GM21447 (cell line): ENCODE measurements at regions not wholly inside any gene's neighbourhood (a gene's known extent, or its start where the extent isn't known, plus 50 kb on each side); places are given as distances from the start of the nearest gene placed in this dataset.
"Not testable (repeated sequence)": the region's sequence is repeated elsewhere in the genome, so short reads cannot be mapped to it uniquely, and the experiment has no call there.

Experiments used
- ATAC-seq: cut with Tn5 transposase; IDR thresholded peaks from one replicate; pipeline ENCODE4 v1.9.1; 2021; ENCODE audit not compliant: unreplicated experiment

- no peak for ATAC-seq
These were observed 150.8 kb upstream of the ZEB2 start for GRCh38 chr2:144670738-144671137.

GRCh38 chr2:144670080-144670479 lies 150.2 kb upstream of the ZEB2 start:
- no peak for ATAC-seq

GRCh38 chr2:144669196-144669987 lies 149.5 kb upstream of the ZEB2 start:
- ATAC-seq = no peak

- ATAC-seq = no peak
These were observed 148.7 kb upstream of the ZEB2 start for GRCh38 chr2:144668493-144669110.

GRCh38 chr2:144666032-144666431 lies 146.1 kb upstream of the ZEB2 start:
- no peak for ATAC-seq

GRCh38 chr2:144663207-144663606 lies 143.3 kb upstream of the ZEB2 start:
- no peak for ATAC-seq

GRCh38 chr2:144660518-144661316 lies 140.8 kb upstream of the ZEB2 start:
- no peak for ATAC-seq

GRCh38 chr2:144659731-144660275 lies 139.9 kb upstream of the ZEB2 start:
- ATAC-seq = no peak

- ATAC-seq = no peak
These were observed 134.6 kb upstream of the ZEB2 start for GRCh38 chr2:144654523-144654922.

- no peak for ATAC-seq
These were observed 131.0 kb upstream of the ZEB2 start for GRCh38 chr2:144650907-144651306.

- ATAC-seq = no peak
These were observed 129.0 kb upstream of the ZEB2 start for GRCh38 chr2:144648837-144649465.

GRCh38 chr2:144645083-144645778 lies 125.3 kb upstream of the ZEB2 start:
- ATAC-seq = no peak

GRCh38 chr2:144644549-144644948 lies 124.6 kb upstream of the ZEB2 start:
- ATAC-seq = no peak

- no peak for ATAC-seq
These were observed 123.8 kb upstream of the ZEB2 start for GRCh38 chr2:144643537-144644336.

- no peak for ATAC-seq
These were observed 122.9 kb upstream of the ZEB2 start for GRCh38 chr2:144642856-144643255.

- no peak for ATAC-seq
These were observed 122.2 kb upstream of the ZEB2 start for GRCh38 chr2:144642131-144642530.

- not testable (repeated sequence) for ATAC-seq
These were observed 118.3 kb upstream of the ZEB2 start for GRCh38 chr2:144638250-144638649.

- not testable (repeated sequence) for ATAC-seq
These were observed 116.9 kb upstream of the ZEB2 start for GRCh38 chr2:144636860-144637259.

- ATAC-seq = no peak
These were observed 112.9 kb upstream of the ZEB2 start for GRCh38 chr2:144632809-144633208.

GRCh38 chr2:144631636-144632035 lies 111.7 kb upstream of the ZEB2 start:
- ATAC-seq = no peak
